Kidney (tissue), 13 donors: ENCODE measurements at regions not wholly inside any gene's neighbourhood (a gene's known extent, or its start where the extent isn't known, plus 50 kb on each side); places are given as distances from the start of the nearest gene placed in this dataset.

ENCODE experiments used
- DNase-seq, 5 donors: peaks; one replicate each; pipeline ENCODE4 v3.0.0-alpha.2; 2013 to 2020
- FAIRE-seq: peaks from 2 replicates; lab custom pipeline; 2012; peaks lifted over from hg19 to GRCh38; lab: Jason Lieb, UNC
- H3K27ac ChIP-seq, 2 donors: one replicate each; pipeline ENCODE4 v1.7.0; 2013; ENCODE audit warnings: low read depth in 2 of 2, low read length in 2 of 2, inconsistent platforms in 1 of 2
- H3K27me3 ChIP-seq: one replicate; pipeline ENCODE4 v1.7.1; 2013; ENCODE audit warnings: low read length, inconsistent platforms; ENCODE audit not compliant: control insufficient read depth, insufficient read depth
- H3K36me3 ChIP-seq, 3 donors: one replicate each; pipeline versions ENCODE4 v1.7.0 to v1.7.1; 2013; ENCODE audit warnings: low read length in 3 of 3, control low read depth in 1 of 3, inconsistent platforms in 1 of 3; ENCODE audit not compliant: insufficient read depth in 3 of 3, control insufficient read depth in 2 of 3
- H3K4me1 ChIP-seq, 3 donors: one replicate each; pipeline versions ENCODE4 v1.7.0 to v1.7.1; 2013; ENCODE audit warnings: low read length in 3 of 3, inconsistent platforms in 1 of 3, low read depth in 1 of 3; ENCODE audit not compliant: control insufficient read depth in 2 of 3, insufficient read depth in 2 of 3
- H3K4me3 ChIP-seq, 3 donors: one replicate each; pipeline versions ENCODE4 v1.7.0 to v1.8.1; 2013; ENCODE audit warnings: low read length in 3 of 3, control low read depth in 1 of 3, inconsistent platforms in 1 of 3
- H3K9ac ChIP-seq, 3 donors: one replicate each; pipeline versions ENCODE4 v1.7.0 to v1.7.1; 2013; ENCODE audit warnings: low read length in 3 of 3, control low read depth in 1 of 3, inconsistent platforms in 1 of 3
- H3K9me3 ChIP-seq, 3 donors: one replicate each; pipeline versions ENCODE4 v1.7.0 to v1.7.1; 2013; ENCODE audit warnings: low read length in 3 of 3, control low read depth in 1 of 3, inconsistent platforms in 1 of 3; ENCODE audit not compliant: control insufficient read depth in 2 of 3, insufficient read depth in 1 of 3
- CTCF ChIP-seq: IDR thresholded peaks from 3 replicates; pipeline ENCODE4 v1.5.1; 2012; ENCODE audit warnings: mild to moderate bottlenecking, moderate library complexity, borderline replicate concordance; ENCODE audit not compliant: insufficient read depth; ENCODE audit errors: extremely low read depth
- intact Hi-C: fragments of 100-400 bp; cut with DNase I; formaldehyde crosslinking; loops from one replicate; pipeline ENCODE4 v1.11.1; 2022
- donor health status: control.
- donor health status: control.
- donor health status: control.
- donor health status: control.
- donor health status: control.
- donor health status: DM: yes; HTN: yes; CAD: no.
- donor health status: Normal renal cell carcinoma (clear cell type).

GRCh38 chr7:17083392-17084165 lies 201.8 kb upstream of the AGR3 start:
- Histone ChIP-seq H3K27me3 (no peaks in the 10 kb centered on the region), H3K9ac (no peak overlapping the region), H3K27ac (no peak overlapping the region), H3K36me3 (no peaks in the 10 kb centered on the region), H3K4me1 (no peaks in the 10 kb centered on the region), H3K9me3 (no peaks in the 10 kb centered on the region), H3K4me3 (no peak overlapping the region)
- intact Hi-C loops, result no loop called here
- TF ChIP-seq CTCF, result no peak
- DNase-seq (no peak), FAIRE-seq (no peak)

GRCh38 chr7:17084166-17084475 lies 202.3 kb upstream of the AGR3 start:
- Histone ChIP-seq H3K4me3 (no peak overlapping the region), H3K9me3 (no peaks in the 10 kb centered on the region), H3K4me1 (no peaks in the 10 kb centered on the region), H3K27ac (no peak overlapping the region), H3K27me3 (no peaks in the 10 kb centered on the region), H3K36me3 (no peaks in the 10 kb centered on the region), H3K9ac (no peak overlapping the region)
- intact Hi-C loops, result no loop called here
- FAIRE-seq, result no peak
- no peak for DNase-seq
- TF ChIP-seq CTCF, result no peak

GRCh38 chr7:17085186-17085585 lies 203.4 kb upstream of the AGR3 start:
- Histone ChIP-seq H3K9ac (no peak overlapping the region), H3K27me3 (no peaks in the 10 kb centered on the region), H3K9me3 (no peaks in the 10 kb centered on the region), H3K36me3 (no peaks in the 10 kb centered on the region), H3K27ac (no peak overlapping the region), H3K4me3 (no peak overlapping the region), H3K4me1 (no peaks in the 10 kb centered on the region)
- no peak for DNase-seq
- no peak for FAIRE-seq
- TF ChIP-seq CTCF, result no peak
- intact Hi-C loops, result no loop called here

- intact Hi-C loops, result no loop called here
- Histone ChIP-seq H3K36me3 (no peaks in the 10 kb centered on the region), H3K27me3 (no peaks in the 10 kb centered on the region), H3K27ac (no peak overlapping the region), H3K4me3 (no peak overlapping the region), H3K9me3 (no peaks in the 10 kb centered on the region), H3K4me1 (no peaks in the 10 kb centered on the region), H3K9ac (no peak overlapping the region)
- DNase-seq (no peak), FAIRE-seq (no peak)
- no peak for TF ChIP-seq CTCF
Measured at GRCh38 chr7:17086403-17086802, 204.6 kb upstream of the AGR3 start.
